ENCODE measurements at regions not wholly inside any gene's neighbourhood (a gene's known extent, or its start where the extent isn't known, plus 50 kb on each side); places are given as distances from the start of the nearest gene placed in this dataset.

GRCh38 chr3:139780593-139780992 lies 102.8 kb upstream of the NMNAT3 start:
- no peak overlapping the region for H3K27ac ChIP-seq (ENCODE audit: low read depth, low read length)
- H4K20me1 ChIP-seq (ENCODE audit: insufficient read depth), result no peaks in the 10 kb centered on the region
- no peak overlapping the region for H3K4me3 ChIP-seq (replicated peaks in 1 of 2; ENCODE audit: low read depth in 1 of 2, low read length in 2 of 2)
- H3K9me2 ChIP-seq (ENCODE audit: insufficient read depth), result no peaks in the 10 kb centered on the region
- no peak overlapping the region for H3K4me2 ChIP-seq (ENCODE audit: low read length)
- H2AFZ ChIP-seq (ENCODE audit: low read depth, low read length, poor library complexity, severe bottlenecking), result no peak overlapping the region
- RAD21 ChIA-PET (ENCODE audit: low non-redundant PET in 1 of 2, low total read pairs in 2 of 2, uncharacterized antibody in 2 of 2, unreplicated experiment in 2 of 2), result no interaction called here
- no peaks in the 10 kb centered on the region for H3K9me3 ChIP-seq (ENCODE audit: control insufficient read depth in 1 of 2, insufficient read depth in 1 of 2, low read depth in 1 of 2, low read length in 2 of 2)
- no peak for DNase-seq (ENCODE audit: low read depth, low spot score)
- no TSS peak for BruUV-seq (replicated peaks)
- no peak for TF ChIP-seq EZH2 (IDR thresholded peaks at IDR 0.05)
- no peak for TF ChIP-seq CTCF (IDR thresholded peaks at IDR 0.05 in 2 of 3, conservative IDR thresholded peaks at IDR 0.05 in 1 of 3; ENCODE audit: borderline replicate concordance in 1 of 3, insufficient read depth in 1 of 3, low read depth in 2 of 3, low read length in 2 of 3)
- no peak for TF ChIP-seq ATF3 (IDR thresholded peaks at IDR 0.05)
- TF ChIP-seq SIN3A (IDR thresholded peaks at IDR 0.05; ENCODE audit: low read depth), result no peak
- no peak for TF ChIP-seq RAD21 (IDR thresholded peaks at IDR 0.05; ENCODE audit: low read depth)
- TF ChIP-seq ZBTB33 (IDR thresholded peaks at IDR 0.05; ENCODE audit: extremely low read depth, insufficient replicate concordance, low read length), result no peak
- TF ChIP-seq ZFX (IDR thresholded peaks at IDR 0.05), result no peak
- TF ChIP-seq YY1 (IDR thresholded peaks at IDR 0.05; ENCODE audit: extremely low read depth, insufficient replicate concordance, low read depth, low read length), result no peak
- TF ChIP-seq EZH2phosphoT487 (IDR thresholded peaks at IDR 0.05; ENCODE audit: borderline replicate concordance), result no peak
- no peak for ATAC-seq
- H3K36me3 ChIP-seq (ENCODE audit: control insufficient read depth in 1 of 2, insufficient read depth in 2 of 2, low read length in 2 of 2), result no peaks in the 10 kb centered on the region
- intact Hi-C loops (cut with micrococcal nuclease), result no loop called here
- CTCF ChIA-PET, result no interaction called here
- no peaks in the 10 kb centered on the region for H3K79me2 ChIP-seq (ENCODE audit: insufficient read depth, low read length)
- H3K9ac ChIP-seq (ENCODE audit: low read length), result no peak overlapping the region
- peaks cover 52% of the 10 kb centered on the region for H3K27me3 ChIP-seq (ENCODE audit: insufficient read depth, low read length)
- POLR2A ChIA-PET, result no interaction called here
- H3K4me1 ChIP-seq (ENCODE audit: control insufficient read depth in 1 of 2, insufficient read depth in 2 of 2, low read length in 2 of 2), result no peaks in the 10 kb centered on the region

All from HCT116 (cell line).